DND-41 (cell line): ENCODE measurements at regions not wholly inside any gene's neighbourhood (a gene's known extent, or its start where the extent isn't known, plus 50 kb on each side); places are given as distances from the start of the nearest gene placed in this dataset.
A peak's percentile ranks its signal among the peaks of the same experiment; 100 is the strongest.
"Not testable (repeated sequence)": the region's sequence is repeated elsewhere in the genome, so short reads cannot be mapped to it uniquely, and the experiment has no call there.

Source experiments
- ATAC-seq: fragments of 200-7000 bp; cut with Tn5 transposase; 3 replicates; pipeline ENCODE4 v1.9.1; 2021; ENCODE audit warnings: low read depth; ENCODE audit not compliant: insufficient read depth
- DNase-seq: peaks from one replicate; pipeline ENCODE4 v3.0.0-alpha.2; 2020
- H2AFZ ChIP-seq: 2 replicates; pipeline ENCODE4 v1.6.0; 2012; ENCODE audit warnings: low read depth, low read length
- H3K27ac ChIP-seq: 2 replicates; pipeline ENCODE4 v1.5.1; 2012; ENCODE audit warnings: low read length, inconsistent platforms
- H3K27me3 ChIP-seq: fragments of 200-600 bp; sonication (generic); 2 replicates; pipeline ENCODE4 v1.6.0; 2012; ENCODE audit warnings: low read length, mild to moderate bottlenecking, inconsistent platforms; ENCODE audit not compliant: insufficient read depth, poor library complexity
- H3K36me3 ChIP-seq: 2 replicates; pipeline ENCODE4 v1.5.1; 2012; ENCODE audit warnings: low read length, inconsistent platforms; ENCODE audit not compliant: insufficient read depth
- H3K4me1 ChIP-seq: 2 replicates; pipeline ENCODE4 v1.5.1; 2012; ENCODE audit warnings: mild to moderate bottlenecking, low read length; ENCODE audit not compliant: insufficient read depth
- H3K4me2 ChIP-seq: 2 replicates; pipeline ENCODE4 v1.6.0; 2012; ENCODE audit warnings: mild to moderate bottlenecking, moderate library complexity, low read length, inconsistent platforms; ENCODE audit not compliant: insufficient read depth
- H3K4me3 ChIP-seq, 2 experiments: fragments of 200-600 bp in 1 of 2; shearing (Covaris generic) in 1 of 2; 2 replicates each; pipeline ENCODE4 v1.5.1; 2012 to 2016; ENCODE audit warnings: inconsistent platforms in 2 of 2, low read length in 2 of 2, mild to moderate bottlenecking in 2 of 2, low read depth in 1 of 2, moderate library complexity in 1 of 2
- H3K79me2 ChIP-seq: 2 replicates; pipeline ENCODE4 v1.6.0; 2012; ENCODE audit warnings: low read length, inconsistent platforms; ENCODE audit not compliant: insufficient read depth
- H3K9ac ChIP-seq: 2 replicates; pipeline ENCODE4 v1.6.0; 2012; ENCODE audit warnings: low read depth, mild to moderate bottlenecking, inconsistent platforms, low read length, moderate library complexity
- H3K9me3 ChIP-seq: 2 replicates; pipeline ENCODE4 v1.5.1; 2012; ENCODE audit warnings: low read length, moderate library complexity, mild to moderate bottlenecking, inconsistent platforms; ENCODE audit not compliant: insufficient read depth, severe bottlenecking
- H4K20me1 ChIP-seq: 2 replicates; pipeline ENCODE4 v1.6.0; 2012; ENCODE audit warnings: low read length; ENCODE audit not compliant: insufficient read depth
- CTCF ChIP-seq: IDR thresholded peaks from 2 replicates; pipeline ENCODE4 v1.5.1; 2012; ENCODE audit warnings: borderline replicate concordance, low read length, moderate library complexity, mild to moderate bottlenecking; ENCODE audit not compliant: poor library complexity, severe bottlenecking; ENCODE audit errors: extremely low read depth
- EZH2 ChIP-seq: IDR thresholded peaks from 3 replicates; pipeline ENCODE4 v1.6.1; 2012; ENCODE audit warnings: borderline replicate concordance, low read depth, mild to moderate bottlenecking, moderate library complexity, low read length, inconsistent platforms; ENCODE audit not compliant: severe bottlenecking

- H3K79me2 ChIP-seq: no peaks in the 10 kb centered on the region
- no peaks in the 10 kb centered on the region for H3K4me1 ChIP-seq
- H2AFZ ChIP-seq: no peak overlapping the region
These were observed 167.6 kb upstream of the ARSJ start for GRCh38 chr4:114146947-114147618.

GRCh38 chr4:114147619-114148208 lies 168.3 kb upstream of the ARSJ start:
- ATAC-seq: peak; percentile 56
- H3K36me3 ChIP-seq, H3K9me3 ChIP-seq, H3K4me3 ChIP-seq, H3K4me2 ChIP-seq, H3K27me3 ChIP-seq, H3K27ac ChIP-seq, H4K20me1 ChIP-seq, H3K9ac ChIP-seq, H3K4me1 ChIP-seq, H2AFZ ChIP-seq, H3K79me2 ChIP-seq: not testable (repeated sequence)
- peak; percentile 49 for DNase-seq

More at GRCh38 chr4:114146947-114147618, 167.6 kb upstream of the ARSJ start:
- Histone ChIP-seq H3K4me2 (no peak overlapping the region), H3K9ac (no peak overlapping the region), H3K27me3 (no peaks in the 10 kb centered on the region), H3K9me3 (peaks cover 4% of the 10 kb centered on the region), H3K4me3 (no peak overlapping the region), H4K20me1 (no peaks in the 10 kb centered on the region), H3K27ac (no peak overlapping the region), H3K36me3 (no peaks in the 10 kb centered on the region)
- DNase-seq (no peak), ATAC-seq (peak; percentile 68)
- TF ChIP-seq EZH2: no peak
- TF ChIP-seq CTCF: no peak

GRCh38 chr4:114148372-114149070 lies 169.1 kb upstream of the ARSJ start:
- not testable (repeated sequence) for H3K9me3 ChIP-seq, H3K27ac ChIP-seq, H3K4me1 ChIP-seq, H3K79me2 ChIP-seq, H2AFZ ChIP-seq, H3K4me2 ChIP-seq, ATAC-seq, H3K9ac ChIP-seq, DNase-seq, H4K20me1 ChIP-seq, H3K27me3 ChIP-seq, H3K4me3 ChIP-seq, H3K36me3 ChIP-seq

- H3K27me3 ChIP-seq: no peaks in the 10 kb centered on the region
- H3K4me1 ChIP-seq: no peaks in the 10 kb centered on the region
- H2AFZ ChIP-seq: no peak overlapping the region
- H3K9ac ChIP-seq: no peak overlapping the region
- no peak overlapping the region for H3K4me3 ChIP-seq
- no peak overlapping the region for H3K4me2 ChIP-seq
- H3K27ac ChIP-seq: no peak overlapping the region
- DNase-seq (no peak), ATAC-seq (no peak)
- no peaks in the 10 kb centered on the region for H3K79me2 ChIP-seq
- no peak for TF ChIP-seq CTCF
- no peaks in the 10 kb centered on the region for H3K9me3 ChIP-seq
- no peaks in the 10 kb centered on the region for H3K36me3 ChIP-seq
- H4K20me1 ChIP-seq: no peaks in the 10 kb centered on the region
These were observed 176.9 kb upstream of the ARSJ start for GRCh38 chr4:114156371-114156770.
